ENCODE measurements at regions not wholly inside any gene's neighbourhood (a gene's known extent, or its start where the extent isn't known, plus 50 kb on each side); places are given as distances from the start of the nearest gene placed in this dataset.

GRCh38 chr2:136219963-136220362 lies 102.0 kb upstream of the CXCR4 start:
- TF ChIP-seq TAF1 (IDR thresholded peaks at IDR 0.05; ENCODE audit: borderline replicate concordance, insufficient read depth, low read length) (no peak), POLR2AphosphoS5 (IDR thresholded peaks at IDR 0.05; ENCODE audit: low read depth, low read length) (no peak), REST (IDR thresholded peaks at IDR 0.05; ENCODE audit: insufficient read depth in 1 of 2, low read depth in 2 of 2, low read length in 2 of 2) (no peak), FOXP2 (optimal IDR thresholded peaks at IDR 0.05; ENCODE audit: borderline replicate concordance, extremely low read depth, extremely low read length, insufficient read depth) (no peak), SIN3A (IDR thresholded peaks at IDR 0.05; ENCODE audit: borderline replicate concordance, insufficient read depth, low read length) (no peak)

- TF ChIP-seq SIN3A (IDR thresholded peaks at IDR 0.05; ENCODE audit: borderline replicate concordance, insufficient read depth, low read length) = no peak
- no peak for TF ChIP-seq POLR2AphosphoS5 (IDR thresholded peaks at IDR 0.05; ENCODE audit: low read depth, low read length)
- no peak for TF ChIP-seq TAF1 (IDR thresholded peaks at IDR 0.05; ENCODE audit: borderline replicate concordance, insufficient read depth, low read length)
- TF ChIP-seq REST (IDR thresholded peaks at IDR 0.05; ENCODE audit: insufficient read depth in 1 of 2, low read depth in 2 of 2, low read length in 2 of 2) = no peak
- no peak for TF ChIP-seq FOXP2 (optimal IDR thresholded peaks at IDR 0.05; ENCODE audit: borderline replicate concordance, extremely low read depth, extremely low read length, insufficient read depth)
Observed at GRCh38 chr2:136219341-136219740, 101.4 kb upstream of the CXCR4 start.

- TF ChIP-seq POLR2AphosphoS5 (IDR thresholded peaks at IDR 0.05; ENCODE audit: low read depth, low read length) (no peak), FOXP2 (optimal IDR thresholded peaks at IDR 0.05; ENCODE audit: borderline replicate concordance, extremely low read depth, extremely low read length, insufficient read depth) (no peak), TAF1 (IDR thresholded peaks at IDR 0.05; ENCODE audit: borderline replicate concordance, insufficient read depth, low read length) (no peak), SIN3A (IDR thresholded peaks at IDR 0.05; ENCODE audit: borderline replicate concordance, insufficient read depth, low read length) (no peak), REST (IDR thresholded peaks at IDR 0.05; ENCODE audit: insufficient read depth in 1 of 2, low read depth in 2 of 2, low read length in 2 of 2) (no peak)
Observed at GRCh38 chr2:136217996-136218395, 100.0 kb upstream of the CXCR4 start.

GRCh38 chr2:136215908-136216472 lies 98.0 kb upstream of the CXCR4 start:
- TF ChIP-seq REST (IDR thresholded peaks at IDR 0.05; ENCODE audit: insufficient read depth in 1 of 2, low read depth in 2 of 2, low read length in 2 of 2) = no peak

- no peak for TF ChIP-seq REST (IDR thresholded peaks at IDR 0.05; ENCODE audit: insufficient read depth in 1 of 2, low read depth in 2 of 2, low read length in 2 of 2)
- no peak for TF ChIP-seq SIN3A (IDR thresholded peaks at IDR 0.05; ENCODE audit: borderline replicate concordance, insufficient read depth, low read length)
- no peak for TF ChIP-seq TAF1 (IDR thresholded peaks at IDR 0.05; ENCODE audit: borderline replicate concordance, insufficient read depth, low read length)
- TF ChIP-seq FOXP2 (optimal IDR thresholded peaks at IDR 0.05; ENCODE audit: borderline replicate concordance, extremely low read depth, extremely low read length, insufficient read depth) = no peak
- no peak for TF ChIP-seq POLR2AphosphoS5 (IDR thresholded peaks at IDR 0.05; ENCODE audit: low read depth, low read length)
Observed at GRCh38 chr2:136215449-136215848, 97.5 kb upstream of the CXCR4 start.
